Right lobe of liver (tissue), 6 donors: ENCODE measurements at regions not wholly inside any gene's neighbourhood (a gene's known extent, or its start where the extent isn't known, plus 50 kb on each side); places are given as distances from the start of the nearest gene placed in this dataset.

Source experiments
- ATAC-seq, 4 donors: fragments of 200-7000 bp; cut with Tn5 transposase; one replicate each; pipeline ENCODE4 v1.9.1; 2020; ENCODE audit warnings: mild to moderate bottlenecking in 4 of 4, moderate library complexity in 4 of 4
- DNase-seq, 3 donors: peaks; one replicate each; pipeline ENCODE4 v3.0.0-alpha.2; 2020
- H3K27ac ChIP-seq, 3 donors: fragments of 200-600 bp; one replicate each; pipeline ENCODE4 v1.8.0; 2022
- H3K27me3 ChIP-seq, 2 donors: fragments of 200-600 bp; one replicate each; pipeline ENCODE4 v1.8.0; 2022
- H3K36me3 ChIP-seq, 4 donors: fragments of 200-600 bp; sonication (generic) in 1 of 4; one replicate each; pipeline versions ENCODE4 v1.5.1 to v1.8.0; 2017 to 2022; ENCODE audit warnings: control low read depth in 1 of 4
- H3K4me1 ChIP-seq, 4 donors: fragments of 200-600 bp; sonication (generic) in 1 of 4; one replicate each; pipeline versions ENCODE4 v1.5.1 to v1.8.0; 2017 to 2022; ENCODE audit warnings: control low read depth in 1 of 4
- H3K4me3 ChIP-seq, 3 donors: fragments of 200-600 bp; one replicate each; pipeline ENCODE4 v1.8.0; 2022
- H3K9me3 ChIP-seq, 4 donors: fragments of 200-600 bp; sonication (generic) in 1 of 4; one replicate each; pipeline versions ENCODE4 v1.5.1 to v1.8.0; 2017 to 2022; ENCODE audit warnings: control low read depth in 1 of 4
- POLR2A ChIP-seq: fragments of 450-650 bp; IDR thresholded peaks from one replicate; pipeline ENCODE4 v1.6.1; 2017; ENCODE audit warnings: antibody characterized with exemption, mild to moderate bottlenecking
- WGBS: methylation state at CpG from one replicate; pipeline ENCODE4 v1.1.6; 2018; ENCODE audit warnings: low coverage, low lambda C conversion rate; ENCODE audit not compliant: insufficient coverage; ENCODE audit errors: missing lambda C conversion rate; 5-methylcytosine and 5-hydroxymethylcytosine counted together
- intact Hi-C, 2 donors: fragments of 100-400 bp; cut with DNase I; formaldehyde crosslinking; loops; one replicate each; pipeline versions ENCODE4 v1.11.2 to v1.14.1; 2022
- TF ChIP-seq, protein P1 (sequence below), 4 donors: fragments of 200-600 bp in 3 of 4; fragments of 450-650 bp in 1 of 4; IDR thresholded peaks; one replicate each; pipeline versions ENCODE4 v1.5.1 to v1.8.0; 2016 to 2022; ENCODE audit warnings: antibody characterized with exemption in 4 of 4, mild to moderate bottlenecking in 2 of 4
- donor health status: DM: no; HTN: yes; CAD: no.
- donor health status: DM: no; HTN: no; CAD: no.
- donor health status: DM: no; HTN: no; CAD: no.
- donor health status: DM: no; HTN: yes; CAD: no.
- donor health status: DM: no; HTN: yes; CAD: no.

DNA sequence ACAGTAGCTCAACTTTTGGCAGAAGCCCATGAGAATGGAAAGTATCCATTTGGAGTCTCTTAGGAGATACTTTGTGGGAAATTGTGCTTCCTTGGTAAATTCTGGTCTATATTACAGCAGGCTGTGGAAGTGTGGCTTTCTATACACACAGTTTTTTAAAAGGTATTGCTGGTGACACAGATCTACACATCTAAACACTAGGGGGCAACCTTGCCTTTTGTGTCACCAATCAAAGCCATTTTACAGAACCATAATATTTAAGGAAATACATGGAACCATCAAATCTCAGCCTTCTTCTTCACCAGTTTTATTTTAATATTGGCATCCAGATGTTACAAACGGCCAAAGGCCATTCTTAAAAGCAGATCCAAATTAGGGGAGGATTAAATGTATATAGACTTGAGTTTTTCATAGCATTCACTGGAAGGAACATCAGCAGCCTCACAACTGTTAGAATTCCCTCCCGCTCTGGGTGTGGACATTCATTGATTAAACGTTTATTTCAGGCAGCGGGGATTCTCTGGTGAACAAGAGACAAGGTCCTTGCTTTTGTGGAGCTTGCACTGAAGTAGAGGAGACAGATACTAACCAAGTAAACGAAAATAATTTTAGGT, 132.4 kb upstream of the EPB41L4A start:
- DNase-seq (no peak), ATAC-seq (peak; percentile 85 to 94 (median 87))
- no peaks in the 10 kb centered on the region for H3K36me3 ChIP-seq

DNA sequence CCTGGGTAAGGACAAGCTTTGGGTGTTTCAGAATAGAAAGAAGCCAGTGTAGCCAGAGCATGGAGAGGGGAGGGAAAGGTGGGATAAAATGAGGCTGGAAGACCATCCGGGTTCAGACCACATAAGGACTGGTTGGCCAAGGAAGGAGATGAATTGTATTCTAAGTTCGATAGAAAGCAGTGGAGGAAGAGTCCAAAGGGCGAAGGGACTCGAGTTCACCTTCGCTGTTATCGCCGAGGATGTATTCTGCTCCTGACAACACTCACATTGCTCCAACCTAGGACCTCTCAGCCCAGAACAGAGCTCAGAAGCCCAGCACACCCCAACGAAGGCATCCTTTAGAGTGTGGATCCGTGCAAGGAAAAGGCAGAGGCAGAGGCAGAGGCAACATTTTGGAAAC, 133.1 kb upstream of the EPB41L4A start:
- no peak for DNase-seq
- intact Hi-C loops, result loop anchor here (5.0 kb wide), 2 partner anchors 205 to 210 kb away; no protein-coding TSS in a partner anchor
- no peak for TF ChIP-seq POLR2A
- TF ChIP-seq, protein P1, sequence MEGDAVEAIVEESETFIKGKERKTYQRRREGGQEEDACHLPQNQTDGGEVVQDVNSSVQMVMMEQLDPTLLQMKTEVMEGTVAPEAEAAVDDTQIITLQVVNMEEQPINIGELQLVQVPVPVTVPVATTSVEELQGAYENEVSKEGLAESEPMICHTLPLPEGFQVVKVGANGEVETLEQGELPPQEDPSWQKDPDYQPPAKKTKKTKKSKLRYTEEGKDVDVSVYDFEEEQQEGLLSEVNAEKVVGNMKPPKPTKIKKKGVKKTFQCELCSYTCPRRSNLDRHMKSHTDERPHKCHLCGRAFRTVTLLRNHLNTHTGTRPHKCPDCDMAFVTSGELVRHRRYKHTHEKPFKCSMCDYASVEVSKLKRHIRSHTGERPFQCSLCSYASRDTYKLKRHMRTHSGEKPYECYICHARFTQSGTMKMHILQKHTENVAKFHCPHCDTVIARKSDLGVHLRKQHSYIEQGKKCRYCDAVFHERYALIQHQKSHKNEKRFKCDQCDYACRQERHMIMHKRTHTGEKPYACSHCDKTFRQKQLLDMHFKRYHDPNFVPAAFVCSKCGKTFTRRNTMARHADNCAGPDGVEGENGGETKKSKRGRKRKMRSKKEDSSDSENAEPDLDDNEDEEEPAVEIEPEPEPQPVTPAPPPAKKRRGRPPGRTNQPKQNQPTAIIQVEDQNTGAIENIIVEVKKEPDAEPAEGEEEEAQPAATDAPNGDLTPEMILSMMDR (IDR thresholded peaks at IDR 0.05), result no peak
- WGBS, result 74% methylated on average over 4 of the region's 9 CpGs
- Histone ChIP-seq H3K4me1 (no peaks in the 10 kb centered on the region), H3K36me3 (no peaks in the 10 kb centered on the region), H3K27me3 (no peaks in the 10 kb centered on the region), H3K27ac (no peak overlapping the region), H3K4me3 (no peak overlapping the region), H3K9me3 (no peaks in the 10 kb centered on the region)
- ATAC-seq, result no peak

More for the DNA sequence above, 132.4 kb upstream of the EPB41L4A start:
- H3K9me3 ChIP-seq, result no peaks in the 10 kb centered on the region
- no peak overlapping the region for H3K4me3 ChIP-seq
- intact Hi-C loops, result loop anchor here (5.0 kb wide), 2 partner anchors 206 to 211 kb away; no protein-coding TSS in a partner anchor
- H3K27ac ChIP-seq, result no peak overlapping the region
- no peaks in the 10 kb centered on the region for H3K4me1 ChIP-seq
- WGBS, result 38% methylated on average over 5 of the region's 5 CpGs
- TF ChIP-seq, protein P1 (IDR thresholded peaks at IDR 0.05), result peak; percentile 71 to 90 (median 78)
- TF ChIP-seq POLR2A, result no peak
- no peaks in the 10 kb centered on the region for H3K27me3 ChIP-seq

DNA sequence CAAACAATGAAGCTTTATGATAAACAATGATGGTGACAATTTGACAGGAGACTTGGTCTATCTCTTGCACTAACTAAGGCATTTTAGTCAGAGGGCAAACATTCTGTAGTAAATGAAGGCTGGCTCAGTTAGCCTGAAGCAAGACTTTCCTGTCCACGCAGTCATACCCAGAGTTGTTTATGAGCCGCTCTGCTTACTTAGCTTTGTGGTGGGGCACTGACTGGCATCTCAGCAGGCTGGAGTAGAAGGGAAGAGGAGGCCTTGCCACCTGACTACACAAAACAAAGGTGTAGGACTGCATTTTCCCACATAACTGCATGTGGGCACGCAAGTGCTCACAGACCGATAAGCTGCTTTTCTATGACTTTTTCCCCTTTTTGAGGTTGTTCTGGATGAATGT, 133.7 kb upstream of the EPB41L4A start:
- intact Hi-C loops, result loop anchor here (5.0 kb wide), 2 partner anchors 205 to 210 kb away; no protein-coding TSS in a partner anchor
- WGBS, result 89% methylated on average over 2 of the region's 4 CpGs
- DNase-seq, result no peak
- Histone ChIP-seq H3K4me3 (no peak overlapping the region), H3K4me1 (no peaks in the 10 kb centered on the region), H3K27me3 (no peaks in the 10 kb centered on the region), H3K9me3 (no peaks in the 10 kb centered on the region), H3K36me3 (no peaks in the 10 kb centered on the region), H3K27ac (no peak overlapping the region)
- TF ChIP-seq POLR2A, result no peak
- TF ChIP-seq, protein P1 (IDR thresholded peaks at IDR 0.05), result no peak
- ATAC-seq, result no peak

DNA sequence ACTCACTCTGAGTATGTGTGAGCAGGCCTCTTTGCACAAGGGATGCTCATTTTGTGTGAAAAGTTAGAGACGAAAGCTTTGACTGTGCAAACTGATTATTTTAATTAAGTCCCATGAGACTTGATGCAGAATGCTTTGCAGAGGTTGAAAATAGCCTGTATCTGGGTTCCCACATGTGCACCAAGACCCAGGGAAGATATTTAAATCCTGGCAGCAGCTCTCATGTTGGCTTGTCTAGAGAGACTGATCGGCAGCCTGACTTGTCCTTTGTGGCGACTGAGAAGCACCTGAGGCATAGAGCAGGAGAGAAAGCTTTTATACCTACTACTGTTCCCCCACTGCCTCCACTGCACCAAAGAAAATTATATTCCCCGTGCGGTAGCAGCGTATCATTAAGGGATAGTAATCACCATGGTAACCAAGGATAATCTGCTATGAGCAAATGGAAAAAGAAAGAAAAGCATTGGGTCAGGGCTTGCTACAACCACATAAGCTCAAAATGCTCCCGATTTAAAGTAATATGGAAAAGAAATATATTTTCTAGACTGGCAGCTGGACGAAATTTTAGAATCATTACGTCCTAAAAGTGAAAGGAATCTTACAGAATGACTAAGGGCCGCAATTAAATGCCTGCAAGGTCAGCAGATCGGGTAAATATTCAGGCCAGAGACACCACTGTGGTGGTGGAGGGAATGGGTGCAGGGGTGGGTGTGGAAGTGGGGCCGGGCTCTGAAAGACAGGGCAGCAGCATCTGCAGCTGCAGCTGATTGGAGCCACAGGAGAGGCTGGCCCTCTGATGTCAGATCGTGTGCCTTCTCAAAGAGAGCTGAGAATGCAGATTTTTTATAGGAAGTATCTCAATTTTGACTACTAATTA, 135.3 kb upstream of the EPB41L4A start:
- intact Hi-C loops, result loop anchor here (5.0 kb wide), 2 partner anchors 203 to 208 kb away; no protein-coding TSS in a partner anchor
- H3K27ac ChIP-seq, result no peak overlapping the region
- H3K4me3 ChIP-seq, result no peak overlapping the region
- H3K27me3 ChIP-seq, result no peaks in the 10 kb centered on the region
- no peaks in the 10 kb centered on the region for H3K4me1 ChIP-seq
- ATAC-seq (peak in 1 of 4 donors; percentile 33), DNase-seq (no peak)
- 46% methylated on average over 9 of the region's 13 CpGs for WGBS
- no peaks in the 10 kb centered on the region for H3K9me3 ChIP-seq
- H3K36me3 ChIP-seq, result no peaks in the 10 kb centered on the region
- no peak for TF ChIP-seq POLR2A
- TF ChIP-seq, protein P1 (IDR thresholded peaks at IDR 0.05), result no peak
